ENCODE measurements at regions not wholly inside any gene's neighbourhood (a gene's known extent, or its start where the extent isn't known, plus 50 kb on each side); places are given as distances from the start of the nearest gene placed in this dataset.

GRCh38 chrX:3788494-3789233 is 75.2 kb upstream of the PRKX start:
- Histone ChIP-seq H3K27me3 (ENCODE audit: control insufficient read depth, insufficient read depth, low read length) (peaks cover 8% of the 10 kb centered on the region), H2BK120ac (ENCODE audit: low read depth, low read length) (no peak overlapping the region), H3K4me1 (ENCODE audit: control insufficient read depth, insufficient read depth, low read length) (no peaks in the 10 kb centered on the region), H3K23ac (ENCODE audit: low read depth, low read length) (no peak overlapping the region), H3K9me3 (ENCODE audit: control insufficient read depth, insufficient read depth, low read length) (no peaks in the 10 kb centered on the region), H2AK9ac (replicated peaks; ENCODE audit: low read depth, low read length, poor library complexity) (no peak overlapping the region), H3K4me2 (ENCODE audit: low read depth, low read length) (no peak overlapping the region), H2BK15ac (ENCODE audit: low read depth, low read length) (no peak overlapping the region), H2AK5ac (ENCODE audit: low read depth, low read length) (no peak overlapping the region), H3K9me1 (ENCODE audit: insufficient read depth, low read length) (no peaks in the 10 kb centered on the region), H3K14ac (replicated peaks; ENCODE audit: low read depth, low read length) (no peak overlapping the region), H4K5ac (ENCODE audit: low read depth, low read length) (no peak overlapping the region), H3K9ac (ENCODE audit: low read depth, low read length) (no peak overlapping the region), H4K91ac (ENCODE audit: insufficient read depth, low read depth, low read length) (no peak overlapping the region), H4K20me1 (ENCODE audit: insufficient read depth, low read length) (no peaks in the 10 kb centered on the region), H3K79me1 (ENCODE audit: low read depth in 1 of 2, low read length in 2 of 2) (no peaks in the 10 kb centered on the region), H3K4ac (ENCODE audit: low read depth, low read length) (no peak overlapping the region), H2BK5ac (ENCODE audit: low read depth, low read length, poor library complexity, severe bottlenecking) (no peak overlapping the region), H3K18ac (ENCODE audit: low read depth, low read length) (no peak overlapping the region), H2AFZ (replicated peaks; ENCODE audit: low read length, poor library complexity) (no peak overlapping the region), H3K4me3 (ENCODE audit: insufficient read depth, low read depth, low read length) (no peak overlapping the region), H3K36me3 (ENCODE audit: control insufficient read depth, insufficient read depth, low read length) (no peaks in the 10 kb centered on the region), H2BK20ac (ENCODE audit: low read depth, low read length) (no peak overlapping the region), H3K27ac (ENCODE audit: insufficient read depth, low read length) (no peak overlapping the region), H3K56ac (ENCODE audit: extremely low read depth, insufficient read depth, low read length) (no peak overlapping the region), H4K8ac (ENCODE audit: low read depth in 2 of 2, low read length in 2 of 2) (no peak overlapping the region)
- BruUV-seq (replicated peaks), result no TSS peak
- no CpG with 5 or more reads among the region's 10 CpGs for WGBS, 2 experiments (ENCODE audit: extremely low coverage in 2 of 2, insufficient read length in 1 of 2)
- dilution Hi-C loops (cut with HindIII; ENCODE audit: low sequenced_read_pairs, unreplicated experiment), result no loop called here
- DNase-seq (no peak), ATAC-seq (ENCODE audit: low read depth) (no peak)
- POLR2A ChIA-PET (ENCODE audit: unreplicated experiment), result no interaction called here
- TF ChIP-seq MXI1 (IDR thresholded peaks at IDR 0.05; ENCODE audit: borderline replicate concordance, low read depth, low read length) (no peak), FOS (IDR thresholded peaks at IDR 0.05; ENCODE audit: low read depth, low read length) (no peak), MAZ (IDR thresholded peaks at IDR 0.05; ENCODE audit: borderline replicate concordance, low read depth, low read length) (no peak), MAFK (IDR thresholded peaks at IDR 0.05; ENCODE audit: low read depth, low read length) (no peak), SMC3 (IDR thresholded peaks at IDR 0.05; ENCODE audit: low read depth, low read length) (no peak), RAD21 (IDR thresholded peaks at IDR 0.05; ENCODE audit: low read length) (no peak), USF2 (IDR thresholded peaks at IDR 0.05; ENCODE audit: low read depth, low read length) (no peak), CHD1 (IDR thresholded peaks at IDR 0.05; ENCODE audit: low read depth, low read length) (no peak), NFE2L2 (IDR thresholded peaks at IDR 0.05; ENCODE audit: low read depth, low read length) (no peak), RCOR1 (IDR thresholded peaks at IDR 0.05; ENCODE audit: insufficient replicate concordance, low read length) (no peak), CEBPB (IDR thresholded peaks at IDR 0.05; ENCODE audit: low read depth, low read length) (no peak), BHLHE40 (IDR thresholded peaks at IDR 0.05; ENCODE audit: low read depth, low read length) (no peak)
- TF ChIP-seq, protein P1, sequence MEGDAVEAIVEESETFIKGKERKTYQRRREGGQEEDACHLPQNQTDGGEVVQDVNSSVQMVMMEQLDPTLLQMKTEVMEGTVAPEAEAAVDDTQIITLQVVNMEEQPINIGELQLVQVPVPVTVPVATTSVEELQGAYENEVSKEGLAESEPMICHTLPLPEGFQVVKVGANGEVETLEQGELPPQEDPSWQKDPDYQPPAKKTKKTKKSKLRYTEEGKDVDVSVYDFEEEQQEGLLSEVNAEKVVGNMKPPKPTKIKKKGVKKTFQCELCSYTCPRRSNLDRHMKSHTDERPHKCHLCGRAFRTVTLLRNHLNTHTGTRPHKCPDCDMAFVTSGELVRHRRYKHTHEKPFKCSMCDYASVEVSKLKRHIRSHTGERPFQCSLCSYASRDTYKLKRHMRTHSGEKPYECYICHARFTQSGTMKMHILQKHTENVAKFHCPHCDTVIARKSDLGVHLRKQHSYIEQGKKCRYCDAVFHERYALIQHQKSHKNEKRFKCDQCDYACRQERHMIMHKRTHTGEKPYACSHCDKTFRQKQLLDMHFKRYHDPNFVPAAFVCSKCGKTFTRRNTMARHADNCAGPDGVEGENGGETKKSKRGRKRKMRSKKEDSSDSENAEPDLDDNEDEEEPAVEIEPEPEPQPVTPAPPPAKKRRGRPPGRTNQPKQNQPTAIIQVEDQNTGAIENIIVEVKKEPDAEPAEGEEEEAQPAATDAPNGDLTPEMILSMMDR (conservative IDR thresholded peaks at IDR 0.05; ENCODE audit: low read depth, low read length), result no peak
- CTCF ChIA-PET, result no interaction called here
- in situ Hi-C loops (cut with MboI; ENCODE audit: low sequenced_read_pairs), result no loop called here
- intact Hi-C loops (cut with micrococcal nuclease), result loop anchor here (10.0 kb wide), 1 partner anchor 134 kb away; no protein-coding TSS in a partner anchor

All from IMR-90 (cell line).